SJSA1 (cell line): ENCODE measurements at regions not wholly inside any gene's neighbourhood (a gene's known extent, or its start where the extent isn't known, plus 50 kb on each side); places are given as distances from the start of the nearest gene placed in this dataset.

Experiments used
- DNase-seq, 2 experiments: peaks; one replicate each; pipeline ENCODE4 v3.0.0-alpha.2; 2015 to 2020; ENCODE audit warnings: low spot score in 2 of 2, low read depth in 1 of 2
- H3K27ac ChIP-seq: fragments of 250-450 bp; sonication (Bioruptor Pico); 2 replicates; pipeline ENCODE4 v1.5.1; 2020; ENCODE audit warnings: mild to moderate bottlenecking, moderate library complexity
- H3K27me3 ChIP-seq: fragments of 250-450 bp; sonication (Bioruptor Pico); replicated peaks from 2 replicates; pipeline ENCODE4 v1.5.1; 2020; ENCODE audit warnings: mild to moderate bottlenecking, moderate library complexity
- H3K36me3 ChIP-seq: fragments of 250-450 bp; sonication (Bioruptor Pico); 2 replicates; pipeline ENCODE4 v1.5.1; 2020; ENCODE audit warnings: mild to moderate bottlenecking
- H3K4me1 ChIP-seq: fragments of 250-450 bp; sonication (Bioruptor Pico); replicated peaks from 2 replicates; pipeline ENCODE4 v1.6.1; 2021; ENCODE audit warnings: mild to moderate bottlenecking
- H3K4me3 ChIP-seq: fragments of 250-450 bp; sonication (Bioruptor Pico); 2 replicates; pipeline ENCODE4 v1.5.1; 2020; ENCODE audit warnings: mild to moderate bottlenecking
- H3K9me3 ChIP-seq: fragments of 250-450 bp; sonication (Bioruptor Pico); replicated peaks from 2 replicates; pipeline ENCODE4 v1.5.1; 2020; ENCODE audit warnings: mild to moderate bottlenecking

DNA sequence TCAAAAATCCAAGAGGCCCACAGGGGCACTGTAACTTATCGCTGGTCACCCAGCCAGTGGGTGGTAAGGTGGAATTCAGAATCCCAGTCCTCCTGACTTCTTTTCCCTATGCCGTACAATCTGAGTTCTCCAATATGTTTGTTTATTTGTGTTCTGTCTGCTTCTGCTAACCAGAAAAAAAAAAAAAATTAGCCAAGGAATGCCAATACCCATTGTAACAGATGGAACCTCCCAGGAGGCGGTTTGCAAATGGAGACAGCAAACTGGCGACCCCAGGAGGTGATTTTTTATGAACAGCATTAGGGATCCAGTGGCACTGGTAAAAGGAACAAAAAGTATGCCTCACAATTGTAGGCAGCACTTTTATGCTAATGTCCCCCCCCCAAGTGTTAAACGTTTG is 189.0 kb upstream of the FGGY start:
- peaks cover 10% of the 10 kb centered on the region for H3K4me1 ChIP-seq
- no peaks in the 10 kb centered on the region for H3K36me3 ChIP-seq
- H3K27me3 ChIP-seq: no peaks in the 10 kb centered on the region
- peak in 1 of 2 experiments; percentile 54 for DNase-seq
- H3K27ac ChIP-seq: no peak overlapping the region
- no peaks in the 10 kb centered on the region for H3K9me3 ChIP-seq
- no peak overlapping the region for H3K4me3 ChIP-seq

DNA sequence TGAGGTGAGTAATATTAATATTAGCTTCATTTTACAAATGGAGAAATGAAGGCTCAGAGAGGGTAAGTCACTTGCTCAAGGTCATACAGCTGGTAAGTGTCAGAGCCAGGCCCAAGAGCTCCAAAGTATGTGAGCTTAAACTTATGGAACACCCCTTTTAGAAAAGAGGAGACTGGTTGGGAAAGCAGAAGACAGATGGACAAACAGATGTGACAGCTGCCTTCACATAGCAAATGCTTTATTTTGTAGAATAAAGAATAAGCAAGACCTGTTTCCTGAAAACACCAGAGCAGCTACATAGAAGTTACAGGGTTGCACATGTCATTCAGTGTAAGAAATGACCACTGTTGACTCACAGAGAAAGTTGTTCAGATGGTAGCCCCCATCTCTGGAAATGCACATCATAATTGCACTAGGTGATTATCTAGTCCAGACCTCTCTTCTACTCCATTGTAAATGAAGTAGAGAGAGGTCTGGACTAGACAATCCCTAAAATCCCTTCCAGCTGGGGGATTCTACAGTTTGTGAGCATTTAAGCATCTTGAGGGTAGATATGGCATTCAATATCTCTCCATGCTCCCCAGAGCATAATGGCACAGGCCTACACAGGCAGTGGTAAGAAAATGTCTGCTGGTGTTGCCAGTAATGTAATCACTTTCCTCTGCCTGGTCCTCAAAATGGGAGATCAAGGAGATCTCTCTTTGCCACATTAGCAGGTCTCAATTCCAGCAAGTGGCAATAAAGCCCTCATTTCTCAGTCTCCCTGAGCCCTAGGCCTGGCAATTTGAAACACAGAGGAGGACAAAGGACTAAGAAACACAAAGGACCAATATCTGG is 188.2 kb upstream of the FGGY start:
- H3K9me3 ChIP-seq: no peaks in the 10 kb centered on the region
- no peak for DNase-seq

DNA sequence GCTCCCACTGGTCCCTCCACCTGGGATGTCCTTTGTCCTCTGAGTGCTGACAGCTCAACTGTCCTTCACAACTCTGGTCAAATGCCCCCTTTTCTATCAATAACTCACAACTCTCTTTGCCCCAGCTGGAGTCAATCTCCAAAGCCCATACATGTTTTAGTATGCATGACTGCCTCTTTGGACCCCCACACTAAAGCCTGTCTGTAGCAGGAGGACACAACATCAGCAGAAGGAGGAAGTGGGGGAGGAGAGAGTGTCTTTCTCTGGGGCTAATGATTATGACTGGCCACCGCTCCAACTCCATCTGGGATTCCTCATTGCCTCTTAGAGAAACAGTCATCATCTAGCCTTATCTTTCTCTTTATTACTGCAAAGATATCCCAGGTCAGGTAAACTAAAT is 186.6 kb upstream of the FGGY start:
- Histone ChIP-seq H3K9me3 (no peaks in the 10 kb centered on the region), H3K27me3 (no peaks in the 10 kb centered on the region), H3K27ac (no peak overlapping the region), H3K4me1 (peaks cover 10% of the 10 kb centered on the region), H3K4me3 (no peak overlapping the region), H3K36me3 (no peaks in the 10 kb centered on the region)
- DNase-seq: no peak

More for the DNA sequence above, 188.2 kb upstream of the FGGY start:
- Histone ChIP-seq H3K36me3 (no peaks in the 10 kb centered on the region), H3K4me1 (peaks cover 10% of the 10 kb centered on the region), H3K27ac (no peak overlapping the region), H3K27me3 (no peaks in the 10 kb centered on the region), H3K4me3 (no peak overlapping the region)

DNA sequence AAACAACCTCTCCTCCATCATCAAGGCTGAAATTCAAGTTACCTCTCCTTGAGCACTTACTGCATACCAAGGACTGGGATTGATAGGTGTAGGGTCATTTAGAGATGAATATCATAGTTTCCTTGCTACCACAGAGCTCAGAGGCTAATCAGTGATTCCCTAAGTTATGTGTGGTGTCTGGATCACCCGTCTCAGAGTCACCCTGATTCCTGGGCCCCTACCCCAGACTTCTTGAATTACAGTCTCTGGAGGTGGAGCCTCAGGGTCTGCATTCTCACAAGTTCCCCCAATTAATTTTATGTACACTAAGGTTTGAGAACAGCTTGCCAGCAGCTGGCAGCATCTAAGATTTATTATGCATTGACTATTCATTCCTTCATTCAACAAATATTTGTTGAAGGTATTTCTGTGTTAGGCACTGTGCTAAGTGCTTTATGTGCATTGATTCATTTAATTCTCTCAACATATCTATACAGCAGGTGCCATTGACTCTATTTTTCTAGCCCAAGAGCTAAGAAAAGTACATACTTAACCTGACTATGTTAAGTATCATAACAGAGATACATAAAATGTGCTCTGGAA is 182.9 kb upstream of the FGGY start:
- Histone ChIP-seq H3K9me3 (no peaks in the 10 kb centered on the region), H3K36me3 (no peaks in the 10 kb centered on the region), H3K27me3 (no peaks in the 10 kb centered on the region), H3K27ac (no peak overlapping the region), H3K4me1 (peaks cover 19% of the 10 kb centered on the region), H3K4me3 (no peak overlapping the region)
- no peak for DNase-seq

DNA sequence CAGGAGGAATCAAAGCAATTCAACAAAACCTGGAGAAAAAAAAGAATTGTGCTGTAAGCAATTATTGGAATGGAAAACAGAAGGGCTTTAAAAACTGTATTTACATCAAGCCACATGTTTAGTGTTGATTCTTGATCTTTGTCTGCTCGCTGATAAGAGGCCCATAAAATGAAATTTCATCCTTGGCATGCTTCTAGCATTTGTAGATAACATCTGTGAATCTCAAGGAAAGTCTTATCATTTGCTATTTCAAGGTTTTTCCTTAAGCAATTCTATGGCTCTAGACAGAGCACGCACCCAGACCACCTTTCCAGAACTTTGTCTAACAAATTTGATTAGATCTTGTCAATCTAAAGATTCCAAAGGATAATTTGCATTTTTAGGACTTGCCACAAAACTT is 181.0 kb upstream of the FGGY start:
- Histone ChIP-seq H3K36me3 (no peaks in the 10 kb centered on the region), H3K9me3 (no peaks in the 10 kb centered on the region), H3K4me3 (no peak overlapping the region), H3K27me3 (no peaks in the 10 kb centered on the region), H3K4me1 (peaks cover 19% of the 10 kb centered on the region), H3K27ac (no peak overlapping the region)
- DNase-seq: no peak

DNA sequence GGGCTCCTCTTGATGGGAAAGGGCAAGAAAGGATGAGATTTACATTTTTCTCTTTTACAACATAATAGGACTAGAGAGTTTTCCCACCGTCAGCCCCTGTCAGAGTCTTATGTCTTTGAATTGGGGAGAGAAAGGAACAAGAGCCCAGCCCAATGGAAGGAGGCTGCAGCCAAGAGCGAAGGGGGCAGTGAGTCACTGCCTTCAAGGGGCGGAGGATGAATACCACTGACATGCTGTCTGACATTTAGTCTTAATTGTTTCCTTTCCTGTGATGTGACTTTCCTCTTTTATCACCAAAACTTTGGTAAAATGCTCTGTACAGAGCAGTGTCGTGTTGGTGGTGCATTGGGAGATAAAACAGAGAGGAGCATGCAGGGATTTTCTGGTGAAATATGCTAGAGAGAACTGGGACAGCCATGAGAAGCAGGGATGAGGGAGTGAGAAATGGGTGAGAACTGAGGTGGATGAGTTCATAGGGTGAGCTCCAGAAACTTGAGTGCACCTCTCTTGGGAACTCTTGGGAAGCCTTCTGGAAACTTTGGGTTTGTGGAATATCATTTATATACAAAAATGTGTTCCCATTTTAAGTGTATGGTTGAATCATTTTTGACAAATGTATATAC is 179.9 kb upstream of the FGGY start:
- Histone ChIP-seq H3K9me3 (no peaks in the 10 kb centered on the region), H3K4me3 (no peak overlapping the region), H3K4me1 (peaks cover 19% of the 10 kb centered on the region), H3K36me3 (no peaks in the 10 kb centered on the region), H3K27me3 (no peaks in the 10 kb centered on the region), H3K27ac (peak overlapping the region; percentile 2; the same call in 1 of the 2 replicates)
- DNase-seq: peak; percentile 62 to 64

DNA sequence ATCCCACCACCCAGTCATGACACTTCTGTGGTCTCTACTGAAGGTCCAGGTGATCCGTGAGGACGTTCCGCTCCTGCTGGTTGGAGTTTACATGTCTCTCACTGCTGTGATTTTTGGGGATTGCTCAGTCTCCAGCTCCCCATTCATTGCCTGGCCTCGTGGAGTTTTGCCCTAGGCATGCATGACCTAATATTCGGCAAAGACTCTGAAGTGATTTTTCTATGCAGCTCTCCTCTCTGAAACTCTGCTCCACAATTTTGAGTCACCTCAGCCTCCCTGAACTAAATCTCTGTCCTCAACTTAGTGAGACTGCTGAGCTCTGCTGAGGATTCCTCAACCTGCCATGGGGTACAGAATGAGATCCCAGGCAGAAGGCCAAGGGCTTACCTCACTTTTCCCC is 174.4 kb upstream of the FGGY start:
- H3K27ac ChIP-seq: no peak overlapping the region
- no peaks in the 10 kb centered on the region for H3K27me3 ChIP-seq
- H3K36me3 ChIP-seq: no peaks in the 10 kb centered on the region
- H3K4me1 ChIP-seq: peaks cover 16% of the 10 kb centered on the region
- no peak for DNase-seq
- no peaks in the 10 kb centered on the region for H3K9me3 ChIP-seq
- H3K4me3 ChIP-seq: no peak overlapping the region

DNA sequence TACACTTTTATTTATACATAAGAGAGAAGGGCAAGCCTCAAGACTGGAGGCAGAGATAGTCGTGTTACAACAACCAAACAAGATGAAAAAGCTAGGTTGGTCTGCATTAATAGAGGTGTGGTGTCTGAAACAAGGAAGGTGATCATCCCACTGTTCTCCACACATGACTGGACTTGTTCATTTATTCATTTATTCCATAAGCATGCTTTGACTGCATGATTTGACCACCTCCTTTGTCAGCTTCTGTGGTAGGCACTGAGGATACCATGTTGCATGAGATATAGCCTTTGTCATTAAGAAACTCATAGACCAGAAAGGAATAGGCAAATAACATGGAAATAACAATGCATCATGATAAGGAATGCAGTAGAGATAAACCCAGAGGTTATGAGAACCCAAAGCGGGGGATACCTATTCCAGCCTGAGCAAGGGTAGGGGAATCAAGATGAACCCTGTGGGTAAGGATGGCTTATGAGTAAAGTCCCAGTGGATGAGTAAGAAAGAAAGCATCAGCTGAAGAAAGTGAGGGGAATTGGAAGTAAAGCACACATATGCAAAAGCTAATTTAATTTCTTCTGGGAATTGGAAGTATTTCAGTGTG is 173.7 kb upstream of the FGGY start:
- no peaks in the 10 kb centered on the region for H3K36me3 ChIP-seq
- no peak overlapping the region for H3K4me3 ChIP-seq
- H3K27ac ChIP-seq: no peak overlapping the region
- peaks cover 17% of the 10 kb centered on the region for H3K4me1 ChIP-seq
- DNase-seq: no peak
- no peaks in the 10 kb centered on the region for H3K9me3 ChIP-seq
- no peaks in the 10 kb centered on the region for H3K27me3 ChIP-seq

DNA sequence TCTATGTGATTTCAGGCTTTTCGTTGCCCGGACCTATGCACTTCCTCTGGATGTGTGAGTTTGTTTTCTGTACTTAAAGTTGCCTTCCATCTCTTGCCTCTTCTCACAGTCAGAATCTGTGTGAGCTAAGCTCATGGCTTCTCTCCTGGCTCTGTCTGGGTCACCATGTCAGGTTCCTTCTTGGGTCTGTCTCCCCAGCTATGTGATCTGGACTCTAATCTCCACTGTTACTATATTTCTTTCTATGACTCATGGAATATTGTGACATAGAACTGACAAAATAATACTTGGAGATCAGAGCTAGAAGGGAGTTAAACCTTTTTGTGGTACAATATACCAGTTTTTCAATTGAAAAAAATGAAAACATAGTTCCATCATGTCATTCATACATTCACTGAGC is 172.7 kb upstream of the FGGY start:
- Histone ChIP-seq H3K36me3 (no peaks in the 10 kb centered on the region), H3K27ac (no peak overlapping the region), H3K27me3 (no peaks in the 10 kb centered on the region), H3K4me1 (peaks cover 27% of the 10 kb centered on the region), H3K9me3 (no peaks in the 10 kb centered on the region), H3K4me3 (no peak overlapping the region)
- no peak for DNase-seq

DNA sequence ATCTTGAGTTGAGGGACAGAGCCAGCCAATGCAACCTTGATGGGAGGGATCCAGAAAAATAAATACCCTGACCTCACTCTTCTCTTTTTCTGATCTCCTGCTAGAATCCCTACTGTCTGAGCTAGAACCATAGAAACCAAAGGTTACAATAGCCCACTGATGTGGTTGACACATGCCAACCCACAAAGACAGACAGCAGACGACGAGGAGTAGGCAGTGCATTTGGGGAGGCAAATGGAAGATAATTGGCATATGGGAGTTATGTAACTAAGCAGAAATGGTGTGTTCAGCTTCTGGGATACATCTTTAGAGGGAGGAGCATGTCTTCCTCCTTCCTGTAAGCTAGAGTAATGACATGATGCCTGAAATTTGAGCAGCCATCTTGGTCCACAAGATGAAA is 171.7 kb upstream of the FGGY start:
- Histone ChIP-seq H3K36me3 (no peaks in the 10 kb centered on the region), H3K27me3 (no peaks in the 10 kb centered on the region), H3K4me1 (peaks cover 37% of the 10 kb centered on the region), H3K27ac (no peak overlapping the region), H3K4me3 (no peak overlapping the region), H3K9me3 (no peaks in the 10 kb centered on the region)
- no peak for DNase-seq

DNA sequence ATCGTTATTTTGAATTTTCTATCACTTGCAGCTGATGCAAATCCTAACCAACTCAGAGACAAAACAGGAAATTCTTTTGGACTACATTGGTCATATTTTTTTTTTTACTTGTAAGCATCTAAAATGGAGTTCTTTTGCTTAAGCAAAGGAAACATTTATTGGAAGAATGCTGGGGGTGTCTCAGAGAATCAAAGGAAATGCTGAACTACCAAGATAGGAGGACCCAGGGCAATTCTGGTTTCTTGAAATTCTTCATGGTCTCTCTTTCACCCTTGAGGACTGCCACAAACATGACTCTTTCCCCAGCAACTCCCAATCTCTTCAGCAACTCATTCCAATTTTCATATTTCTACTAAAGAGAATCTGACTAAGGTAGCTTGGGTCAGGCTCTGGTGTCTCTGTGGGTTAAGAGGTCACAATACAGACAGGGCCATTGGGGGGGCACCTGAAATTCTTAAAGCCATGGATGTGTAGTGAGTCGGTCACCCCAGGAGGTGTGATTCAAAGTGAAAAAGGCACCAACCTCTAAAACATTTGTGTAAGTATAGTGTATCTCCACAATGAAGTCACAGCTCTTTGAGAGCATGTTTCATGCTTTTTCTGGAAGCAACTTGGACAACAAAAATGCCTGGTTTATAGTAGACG is 171.1 kb upstream of the FGGY start:
- no peaks in the 10 kb centered on the region for H3K9me3 ChIP-seq
- H3K36me3 ChIP-seq: no peaks in the 10 kb centered on the region
- no peak overlapping the region for H3K27ac ChIP-seq

DNA sequence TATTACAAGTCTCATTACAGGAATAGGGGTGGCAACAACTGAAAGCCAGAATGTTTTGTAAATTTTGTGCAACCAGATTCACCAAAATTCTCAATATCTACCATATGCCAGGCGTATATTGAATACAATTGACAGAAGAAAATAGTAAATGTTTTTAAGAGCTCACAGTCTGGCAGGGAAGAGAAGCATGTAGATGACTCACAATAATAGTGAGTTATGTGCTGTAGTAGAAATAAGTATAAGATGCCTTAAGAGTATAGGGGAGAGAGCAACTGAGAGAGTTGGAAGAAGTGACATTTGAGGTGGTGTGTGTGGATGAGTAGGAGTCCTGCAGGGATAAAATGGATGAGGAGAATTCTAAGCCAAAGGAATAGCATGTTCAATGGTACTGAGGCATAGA is 170.5 kb upstream of the FGGY start:
- peaks cover 43% of the 10 kb centered on the region for H3K4me1 ChIP-seq
- no peak for DNase-seq
- no peak overlapping the region for H3K27ac ChIP-seq
- H3K9me3 ChIP-seq: no peaks in the 10 kb centered on the region
- no peaks in the 10 kb centered on the region for H3K27me3 ChIP-seq
- H3K36me3 ChIP-seq: no peaks in the 10 kb centered on the region
- H3K4me3 ChIP-seq: no peak overlapping the region

More for the DNA sequence above, 171.1 kb upstream of the FGGY start:
- Histone ChIP-seq H3K4me3 (no peak overlapping the region), H3K4me1 (peaks cover 43% of the 10 kb centered on the region), H3K27me3 (no peaks in the 10 kb centered on the region)
- no peak for DNase-seq

DNA sequence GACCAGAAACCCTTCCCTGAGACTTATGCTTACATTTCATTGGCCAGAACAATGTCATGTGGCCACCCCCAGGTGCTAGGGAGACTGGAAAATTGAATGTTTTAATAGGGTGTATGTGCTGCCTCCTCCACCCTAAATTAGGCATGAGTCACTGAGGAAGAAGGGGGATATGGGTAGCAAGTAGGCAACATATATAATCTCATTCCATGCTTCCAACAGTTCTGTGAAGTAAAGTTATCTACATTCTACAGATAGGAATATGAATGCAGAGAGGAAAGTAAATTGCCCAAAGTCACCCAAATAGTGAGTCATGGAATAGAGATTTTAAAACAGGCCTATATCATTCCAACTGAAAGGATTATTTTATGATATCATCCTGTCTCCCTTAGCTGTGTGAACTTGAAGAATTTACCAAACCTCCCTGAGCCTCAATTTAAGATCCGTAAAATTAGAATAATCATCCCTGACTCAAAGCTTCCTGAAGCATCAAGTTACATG is 168.6 kb upstream of the FGGY start:
- Histone ChIP-seq H3K4me3 (no peak overlapping the region), H3K27ac (peak overlapping the region; percentile 88), H3K36me3 (no peaks in the 10 kb centered on the region), H3K4me1 (peaks cover 43% of the 10 kb centered on the region), H3K9me3 (no peaks in the 10 kb centered on the region), H3K27me3 (no peaks in the 10 kb centered on the region)
- DNase-seq: peak in 1 of 2 experiments; percentile 74
